SK-N-SH treated with all-trans-retinoic acid at 6 μM for 48 hours (cell line): ENCODE measurements at regions not wholly inside any gene's neighbourhood (a gene's known extent, or its start where the extent isn't known, plus 50 kb on each side); places are given as distances from the start of the nearest gene placed in this dataset.

ENCODE experiments used
- ARNTL ChIP-seq: fragments of 450-650 bp; formaldehyde crosslinking; IDR thresholded peaks from 2 replicates; pipeline ENCODE4 v1.5.0; 2020; ENCODE audit warnings: low read depth, mild to moderate bottlenecking, moderate library complexity, borderline replicate concordance
- BACH2 ChIP-seq: fragments of 250-450 bp; sonication (Bioruptor Pico); IDR thresholded peaks from 2 replicates; pipeline ENCODE4 v1.9.0; 2021; ENCODE audit warnings: mild to moderate bottlenecking, borderline replicate concordance
- CREB5 ChIP-seq: fragments of 250-450 bp; sonication (Bioruptor Pico); IDR thresholded peaks from 2 replicates; pipeline ENCODE4 v1.5.1; 2020; ENCODE audit warnings: low read depth, mild to moderate bottlenecking, moderate library complexity
- CSDC2 ChIP-seq: fragments of 250-450 bp; sonication (Bioruptor Pico); IDR thresholded peaks from 2 replicates; pipeline ENCODE4 v1.5.0; 2020; ENCODE audit warnings: mild to moderate bottlenecking, moderate library complexity
- GLIS3 ChIP-seq: fragments of 250-450 bp; sonication (Bioruptor Pico); IDR thresholded peaks from 2 replicates; pipeline ENCODE4 v1.5.0; 2020; ENCODE audit warnings: mild to moderate bottlenecking, moderate library complexity
- ISL1 ChIP-seq: fragments of 250-450 bp; sonication (Bioruptor Pico); IDR thresholded peaks from 2 replicates; pipeline ENCODE4 v2.1.2; 2022; ENCODE audit warnings: mild to moderate bottlenecking, moderate library complexity
- PATZ1 ChIP-seq: fragments of 250-450 bp; sonication (Bioruptor Pico); IDR thresholded peaks from 2 replicates; pipeline ENCODE4 v1.8.0; 2020; ENCODE audit warnings: mild to moderate bottlenecking, moderate library complexity, borderline replicate concordance
- POU6F1 ChIP-seq: fragments of 250-450 bp; sonication (Bioruptor Pico); IDR thresholded peaks from 2 replicates; pipeline ENCODE4 v1.8.0; 2021; ENCODE audit warnings: low read depth, mild to moderate bottlenecking, moderate library complexity, borderline replicate concordance
- RARB ChIP-seq: fragments of 250-450 bp; sonication (Bioruptor Pico); IDR thresholded peaks from 2 replicates; pipeline ENCODE4 v1.8.0; 2021; ENCODE audit warnings: mild to moderate bottlenecking, moderate library complexity
- SNAI2 ChIP-seq: fragments of 250-450 bp; sonication (Bioruptor Pico); IDR thresholded peaks from 2 replicates; pipeline ENCODE4 v1.5.0; 2020; ENCODE audit warnings: mild to moderate bottlenecking, moderate library complexity
- TCF4 ChIP-seq: fragments of 250-450 bp; sonication (Bioruptor Pico); IDR thresholded peaks from 2 replicates; pipeline ENCODE4 v1.8.0; 2021; ENCODE audit warnings: mild to moderate bottlenecking, moderate library complexity, borderline replicate concordance
- TOX ChIP-seq: fragments of 250-450 bp; sonication (Bioruptor Pico); IDR thresholded peaks from 2 replicates; pipeline ENCODE4 v1.8.0; 2021; ENCODE audit warnings: mild to moderate bottlenecking, moderate library complexity, borderline replicate concordance
- ZC3H10 ChIP-seq: fragments of 250-450 bp; sonication (Bioruptor Pico); IDR thresholded peaks from 2 replicates; pipeline ENCODE4 v1.5.1; 2021; ENCODE audit warnings: mild to moderate bottlenecking, moderate library complexity
- ZFP3 ChIP-seq: fragments of 250-450 bp; sonication (Bioruptor Pico); IDR thresholded peaks from 2 replicates; pipeline ENCODE4 v1.5.0; 2020; ENCODE audit warnings: mild to moderate bottlenecking, moderate library complexity

GRCh38 chr2:118177318-118177717, 89.0 kb downstream of the INSIG2 start:
- TF ChIP-seq ISL1 (CRISPR knock-in tag), result no peak
- no peak for TF ChIP-seq GLIS3 (CRISPR knock-in tag)
- no peak for TF ChIP-seq TCF4
- no peak for TF ChIP-seq ARNTL (CRISPR knock-in tag)
- no peak for TF ChIP-seq SNAI2 (CRISPR knock-in tag)
- TF ChIP-seq PATZ1, result no peak
- TF ChIP-seq ZFP3 (CRISPR knock-in tag), result no peak
- no peak for TF ChIP-seq RARB (CRISPR knock-in tag)
- no peak for TF ChIP-seq TOX (CRISPR knock-in tag)
- no peak for TF ChIP-seq CREB5 (CRISPR knock-in tag)
- TF ChIP-seq POU6F1 (CRISPR knock-in tag), result no peak
- TF ChIP-seq BACH2 (CRISPR knock-in tag), result no peak
- no peak for TF ChIP-seq ZC3H10 (CRISPR knock-in tag)
- TF ChIP-seq CSDC2 (CRISPR knock-in tag), result no peak
